ENCODE measurements at regions not wholly inside any gene's neighbourhood (a gene's known extent, or its start where the extent isn't known, plus 50 kb on each side); places are given as distances from the start of the nearest gene placed in this dataset.
"Not testable (repeated sequence)": the region's sequence is repeated elsewhere in the genome, so short reads cannot be mapped to it uniquely, and the experiment has no call there.

DNA sequence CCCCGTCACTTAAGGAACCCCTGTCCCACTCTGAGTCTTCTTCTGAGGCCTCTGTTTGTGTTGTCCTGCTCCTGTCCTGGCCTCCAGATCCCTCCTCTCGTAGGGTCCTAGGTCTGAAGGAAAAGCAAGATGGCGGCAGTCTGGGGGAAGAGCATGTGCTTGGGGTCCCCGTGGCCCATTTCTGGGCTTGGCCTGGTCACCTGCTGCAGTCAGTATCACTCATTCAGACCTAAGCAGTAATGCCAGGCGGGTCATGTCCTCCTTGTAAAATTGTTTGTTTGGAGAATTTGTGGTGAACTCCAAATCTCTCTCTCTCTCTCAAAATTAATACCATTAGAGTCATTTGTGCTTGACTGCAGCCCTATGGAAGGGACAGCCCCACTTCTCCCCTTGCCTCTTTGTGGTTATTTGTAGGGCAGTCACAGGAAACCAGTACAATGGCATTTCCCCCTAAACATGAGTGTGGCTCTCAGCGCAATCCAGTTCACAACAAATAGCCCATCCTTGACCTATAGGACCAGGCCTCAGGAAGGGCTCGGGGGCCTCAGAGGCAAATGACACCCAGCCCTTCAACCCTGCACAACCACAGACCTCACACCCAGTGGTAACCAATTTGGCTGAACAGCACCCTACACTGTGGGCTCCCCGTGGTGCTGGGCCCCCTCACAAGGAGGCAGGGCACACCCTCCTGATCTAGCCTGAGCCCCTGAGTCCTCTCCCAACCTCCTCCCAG is 173.5 kb downstream of the OR4M2 start:
- Mint-ChIP-seq H3K27me3 (ENCODE audit: insufficient read depth) (no peaks in the 10 kb centered on the region), H3K27ac (no peak overlapping the region), H3K4me1 (ENCODE audit: low read depth) (no peaks in the 10 kb centered on the region), H3K36me3 (ENCODE audit: low read depth) (peaks cover 3% of the 10 kb centered on the region; the same call in 1 of the 2 replicates), H3K4me3 (no peak overlapping the region), H3K9me3 (peaks cover 60% of the 10 kb centered on the region)
- no peak for DNase-seq
- TF ChIP-seq, protein P1, sequence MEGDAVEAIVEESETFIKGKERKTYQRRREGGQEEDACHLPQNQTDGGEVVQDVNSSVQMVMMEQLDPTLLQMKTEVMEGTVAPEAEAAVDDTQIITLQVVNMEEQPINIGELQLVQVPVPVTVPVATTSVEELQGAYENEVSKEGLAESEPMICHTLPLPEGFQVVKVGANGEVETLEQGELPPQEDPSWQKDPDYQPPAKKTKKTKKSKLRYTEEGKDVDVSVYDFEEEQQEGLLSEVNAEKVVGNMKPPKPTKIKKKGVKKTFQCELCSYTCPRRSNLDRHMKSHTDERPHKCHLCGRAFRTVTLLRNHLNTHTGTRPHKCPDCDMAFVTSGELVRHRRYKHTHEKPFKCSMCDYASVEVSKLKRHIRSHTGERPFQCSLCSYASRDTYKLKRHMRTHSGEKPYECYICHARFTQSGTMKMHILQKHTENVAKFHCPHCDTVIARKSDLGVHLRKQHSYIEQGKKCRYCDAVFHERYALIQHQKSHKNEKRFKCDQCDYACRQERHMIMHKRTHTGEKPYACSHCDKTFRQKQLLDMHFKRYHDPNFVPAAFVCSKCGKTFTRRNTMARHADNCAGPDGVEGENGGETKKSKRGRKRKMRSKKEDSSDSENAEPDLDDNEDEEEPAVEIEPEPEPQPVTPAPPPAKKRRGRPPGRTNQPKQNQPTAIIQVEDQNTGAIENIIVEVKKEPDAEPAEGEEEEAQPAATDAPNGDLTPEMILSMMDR (IDR thresholded peaks at IDR 0.05) = no peak

- not testable (repeated sequence) for H3K4me1 Mint-ChIP-seq (ENCODE audit: low read depth); DNase-seq; H3K36me3 Mint-ChIP-seq (ENCODE audit: low read depth); H3K27me3 Mint-ChIP-seq (ENCODE audit: insufficient read depth); H3K4me3 Mint-ChIP-seq; H3K27ac Mint-ChIP-seq
- H3K9me3 Mint-ChIP-seq = peaks cover 58% of the 10 kb centered on the region
Observed at GRCh38 chr15:22254409-22255045, 174.2 kb downstream of the OR4M2 start.

GRCh38 chr15:22255606-22256005 is 175.3 kb downstream of the OR4M2 start:
- H3K36me3 Mint-ChIP-seq (ENCODE audit: low read depth); H3K27ac Mint-ChIP-seq; DNase-seq; H3K4me3 Mint-ChIP-seq; H3K27me3 Mint-ChIP-seq (ENCODE audit: insufficient read depth); H3K4me1 Mint-ChIP-seq (ENCODE audit: low read depth): not testable (repeated sequence)
- peaks cover 64% of the 10 kb centered on the region for H3K9me3 Mint-ChIP-seq

GRCh38 chr15:22256389-22257046 is 176.2 kb downstream of the OR4M2 start:
- not testable (repeated sequence) for H3K27ac Mint-ChIP-seq; H3K4me3 Mint-ChIP-seq; H3K36me3 Mint-ChIP-seq (ENCODE audit: low read depth); H3K27me3 Mint-ChIP-seq (ENCODE audit: insufficient read depth); DNase-seq; H3K4me1 Mint-ChIP-seq (ENCODE audit: low read depth)
- peaks cover 57% of the 10 kb centered on the region for H3K9me3 Mint-ChIP-seq

DNA sequence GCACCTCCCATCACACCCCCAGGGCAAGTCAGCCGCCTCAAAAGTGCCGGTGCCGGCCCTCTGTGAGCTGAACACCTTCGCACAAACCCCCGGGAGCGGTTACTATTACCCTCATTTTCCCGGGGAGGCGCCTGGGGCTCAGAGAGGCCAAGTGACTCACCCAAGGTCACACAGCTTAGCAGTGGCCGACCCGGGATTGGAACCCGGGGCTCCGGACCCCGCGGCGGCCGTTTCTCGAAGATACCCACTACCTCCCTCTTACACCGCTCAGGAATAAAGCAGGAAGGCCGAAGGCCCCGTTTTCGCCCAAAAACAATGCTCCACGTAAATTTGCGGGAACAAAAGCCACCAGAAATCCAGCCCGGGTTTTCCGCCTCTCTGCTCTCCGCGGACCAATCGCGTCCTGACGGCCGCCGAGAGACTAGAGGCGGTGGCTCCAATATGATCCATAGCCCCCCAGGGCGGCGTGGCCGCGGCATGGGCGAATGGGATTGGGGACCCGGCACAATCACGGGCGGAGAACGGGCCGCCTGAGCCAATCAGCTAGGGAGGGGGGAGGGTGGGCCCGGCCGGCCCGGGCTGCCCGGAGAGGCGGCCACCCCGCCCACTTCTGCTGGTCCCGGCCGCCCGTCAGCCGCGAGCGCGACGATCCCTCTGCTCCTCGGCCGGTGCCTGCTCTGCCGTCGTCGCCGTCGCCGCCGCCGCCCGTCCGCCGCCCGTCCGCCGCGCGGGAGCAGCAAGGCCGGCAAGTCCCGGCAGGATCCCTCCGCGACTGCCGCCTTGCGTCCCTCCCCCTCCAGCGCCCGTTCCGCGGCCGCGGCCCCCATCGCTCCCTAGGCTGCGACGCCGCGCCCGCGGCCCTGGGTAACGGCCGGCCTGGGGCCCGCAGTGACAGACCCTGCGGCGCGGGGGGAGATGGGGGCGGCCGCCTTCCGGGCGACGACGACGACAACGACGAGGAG is 177.0 kb downstream of the OR4M2 start:
- Mint-ChIP-seq H3K27ac (no peak overlapping the region), H3K4me1 (ENCODE audit: low read depth) (no peaks in the 10 kb centered on the region), H3K9me3 (peaks cover 49% of the 10 kb centered on the region), H3K27me3 (ENCODE audit: insufficient read depth) (no peaks in the 10 kb centered on the region), H3K4me3 (no peak overlapping the region), H3K36me3 (ENCODE audit: low read depth) (no peaks in the 10 kb centered on the region)
- DNase-seq = no peak
- TF ChIP-seq, protein P1 (IDR thresholded peaks at IDR 0.05) = no peak

- Mint-ChIP-seq H3K4me1 (ENCODE audit: low read depth) (no peaks in the 10 kb centered on the region), H3K36me3 (ENCODE audit: low read depth) (no peaks in the 10 kb centered on the region), H3K27me3 (ENCODE audit: insufficient read depth) (no peaks in the 10 kb centered on the region), H3K27ac (no peak overlapping the region), H3K9me3 (peaks cover 47% of the 10 kb centered on the region), H3K4me3 (no peak overlapping the region)
- TF ChIP-seq, protein P1 (IDR thresholded peaks at IDR 0.05) = no peak
- no peak for DNase-seq
Observed at GRCh38 chr15:22258009-22258397, 177.7 kb downstream of the OR4M2 start.
